MM.1S (cell line): ENCODE measurements at regions not wholly inside any gene's neighbourhood (a gene's known extent, or its start where the extent isn't known, plus 50 kb on each side); places are given as distances from the start of the nearest gene placed in this dataset.

ENCODE experiments used
- DNase-seq: peaks from one replicate; pipeline ENCODE4 v3.0.0-alpha.2; 2015
- H2AFZ ChIP-seq: fragments of 300-600 bp; sonication (generic); 2 replicates; pipeline ENCODE4 v1.6.0; 2016; ENCODE audit warnings: antibody characterized with exemption, low read length
- H3F3A ChIP-seq: fragments of 300-600 bp; sonication (generic); 2 replicates; pipeline ENCODE4 v1.6.1; 2016; ENCODE audit warnings: mild to moderate bottlenecking, antibody characterized with exemption, low read length, moderate library complexity, mixed read lengths; ENCODE audit not compliant: insufficient read depth
- H3K27ac ChIP-seq: fragments of 300-600 bp; sonication (generic); 2 replicates; pipeline ENCODE4 v1.5.1; 2016; ENCODE audit warnings: mild to moderate bottlenecking, low read length
- H3K27me3 ChIP-seq: fragments of 300-600 bp; sonication (generic); replicated peaks from 2 replicates; pipeline ENCODE4 v1.6.0; 2016; ENCODE audit warnings: low read length; ENCODE audit not compliant: insufficient read depth
- H3K36me3 ChIP-seq: fragments of 300-600 bp; sonication (generic); replicated peaks from 2 replicates; pipeline ENCODE4 v1.6.1; 2016; ENCODE audit warnings: mild to moderate bottlenecking, low read length, mixed read lengths; ENCODE audit not compliant: insufficient read depth
- H3K4me1 ChIP-seq: fragments of 300-600 bp; sonication (generic); 2 replicates; pipeline ENCODE4 v1.6.1; 2016; ENCODE audit warnings: low read length, mixed read lengths
- H3K4me2 ChIP-seq: fragments of 300-600 bp; sonication (generic); 2 replicates; pipeline ENCODE4 v1.6.0; 2016; ENCODE audit warnings: low read depth, low read length
- H3K4me3 ChIP-seq: fragments of 300-600 bp; sonication (generic); 2 replicates; pipeline ENCODE4 v1.5.1; 2016; ENCODE audit warnings: low read length, mixed read lengths
- H3K79me2 ChIP-seq: fragments of 300-600 bp; sonication (generic); 2 replicates; pipeline ENCODE4 v1.6.1; 2016; ENCODE audit warnings: mixed run types, low read length, mixed read lengths
- H3K9ac ChIP-seq: fragments of 300-600 bp; sonication (generic); 2 replicates; pipeline ENCODE4 v1.6.1; 2016; ENCODE audit warnings: low read length, mixed read lengths
- H3K9me2 ChIP-seq: fragments of 300-600 bp; sonication (generic); replicated peaks from 2 replicates; pipeline ENCODE4 v1.6.1; 2016; ENCODE audit warnings: mild to moderate bottlenecking, low read length, mixed read lengths; ENCODE audit not compliant: insufficient read depth
- H3K9me3 ChIP-seq: fragments of 300-600 bp; sonication (generic); replicated peaks from 2 replicates; pipeline ENCODE4 v1.6.1; 2016; ENCODE audit warnings: mild to moderate bottlenecking, low read length, mixed read lengths; ENCODE audit not compliant: insufficient read depth
- H4K20me1 ChIP-seq: fragments of 300-600 bp; sonication (generic); 2 replicates; pipeline ENCODE4 v1.6.1; 2016; ENCODE audit warnings: mild to moderate bottlenecking, low read length, moderate library complexity, mixed read lengths; ENCODE audit not compliant: insufficient read depth
- CTCF ChIP-seq: fragments of 300-600 bp; sonication (generic); IDR thresholded peaks from 2 replicates; pipeline ENCODE4 v1.5.1; 2016; ENCODE audit warnings: antibody characterized with exemption, low read length, mixed read lengths
- EZH2 ChIP-seq: fragments of 300-600 bp; sonication (generic); optimal IDR thresholded peaks from 2 replicates; pipeline ENCODE3; 2017; ENCODE audit warnings: low read depth, mild to moderate bottlenecking, antibody characterized with exemption, low read length, mixed read lengths
- EZH2phosphoT487 ChIP-seq: fragments of 300-600 bp; sonication (generic); IDR thresholded peaks from 2 replicates; pipeline ENCODE4 v1.6.1; 2018; ENCODE audit warnings: antibody characterized with exemption, low read length

GRCh38 chr7:155991470-155991869 lies 179.2 kb upstream of the SHH start:
- no peak overlapping the region for H3K9ac ChIP-seq
- no peaks in the 10 kb centered on the region for H3K36me3 ChIP-seq
- H3K4me3 ChIP-seq: no peak overlapping the region
- H4K20me1 ChIP-seq: no peaks in the 10 kb centered on the region
- peaks cover 26% of the 10 kb centered on the region for H3K27me3 ChIP-seq
- TF ChIP-seq EZH2 (no peak), CTCF (no peak), EZH2phosphoT487 (no peak)
- DNase-seq: no peak
- H3F3A ChIP-seq: no peaks in the 10 kb centered on the region
- H3K4me1 ChIP-seq: no peaks in the 10 kb centered on the region
- H2AFZ ChIP-seq: no peak overlapping the region
- H3K79me2 ChIP-seq: no peaks in the 10 kb centered on the region
- H3K4me2 ChIP-seq: no peak overlapping the region
- H3K9me3 ChIP-seq: no peaks in the 10 kb centered on the region
- H3K9me2 ChIP-seq: no peaks in the 10 kb centered on the region
- H3K27ac ChIP-seq: no peak overlapping the region

GRCh38 chr7:155988416-155988815 lies 176.2 kb upstream of the SHH start:
- no peak overlapping the region for H3K27ac ChIP-seq
- H3K9me3 ChIP-seq: no peaks in the 10 kb centered on the region
- H3F3A ChIP-seq: no peaks in the 10 kb centered on the region
- no peaks in the 10 kb centered on the region for H3K4me1 ChIP-seq
- H2AFZ ChIP-seq: no peak overlapping the region
- H3K4me3 ChIP-seq: no peak overlapping the region
- TF ChIP-seq CTCF: no peak
- TF ChIP-seq EZH2: no peak
- no peak for TF ChIP-seq EZH2phosphoT487
- no peaks in the 10 kb centered on the region for H3K36me3 ChIP-seq
- no peak overlapping the region for H3K9ac ChIP-seq
- no peaks in the 10 kb centered on the region for H3K79me2 ChIP-seq
- H3K9me2 ChIP-seq: no peaks in the 10 kb centered on the region
- H3K4me2 ChIP-seq: no peak overlapping the region
- H4K20me1 ChIP-seq: no peaks in the 10 kb centered on the region
- H3K27me3 ChIP-seq: peaks cover 8% of the 10 kb centered on the region; the same call in 1 of the 2 replicates
- DNase-seq: no peak

- Histone ChIP-seq H2AFZ (no peak overlapping the region), H3K9me2 (no peaks in the 10 kb centered on the region), H3K36me3 (no peaks in the 10 kb centered on the region), H3K4me2 (no peak overlapping the region), H3K79me2 (no peaks in the 10 kb centered on the region), H3K9ac (no peak overlapping the region), H3K27ac (no peak overlapping the region), H3K4me3 (no peak overlapping the region), H4K20me1 (no peaks in the 10 kb centered on the region), H3K27me3 (peaks cover 1% of the 10 kb centered on the region; the same call in 1 of the 2 replicates), H3K4me1 (no peaks in the 10 kb centered on the region), H3K9me3 (no peaks in the 10 kb centered on the region), H3F3A (no peaks in the 10 kb centered on the region)
- no peak for DNase-seq
- TF ChIP-seq EZH2phosphoT487 (no peak), CTCF (no peak), EZH2 (no peak)
Observed at GRCh38 chr7:155987681-155988235, 175.5 kb upstream of the SHH start.
